ENCODE measurements at regions not wholly inside any gene's neighbourhood (a gene's known extent, or its start where the extent isn't known, plus 50 kb on each side); places are given as distances from the start of the nearest gene placed in this dataset.

DNA sequence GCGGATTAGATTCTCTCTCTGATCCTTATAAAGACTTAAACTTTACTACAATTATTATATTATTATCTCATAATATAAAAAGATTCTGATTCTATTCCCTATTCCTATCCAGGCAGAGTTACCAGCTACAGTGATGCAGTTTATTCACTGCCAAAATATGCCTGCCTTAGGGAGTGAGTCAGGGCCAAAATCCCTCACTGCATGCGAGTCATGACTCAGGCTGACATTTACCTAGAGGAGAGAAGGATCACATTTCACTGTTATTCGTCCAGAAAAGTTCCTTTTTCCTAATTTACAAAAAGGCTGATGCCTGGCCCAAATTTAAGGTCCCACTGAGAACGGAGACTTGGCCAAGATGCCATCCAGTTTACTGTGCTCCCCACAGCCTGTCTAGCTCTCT is 168.5 kb upstream of the LDB2 start:
- TF ChIP-seq POLR2A (IDR thresholded peaks at IDR 0.05) = no peak
- TF ChIP-seq CTCF (IDR thresholded peaks at IDR 0.05) = no peak
- TF ChIP-seq POLR2AphosphoS5 (IDR thresholded peaks at IDR 0.05) = no peak

Data from breast epithelium (tissue), 3 donors.